ENCODE measurements at regions not wholly inside any gene's neighbourhood (a gene's known extent, or its start where the extent isn't known, plus 50 kb on each side); places are given as distances from the start of the nearest gene placed in this dataset.

GRCh38 chr11:109728056-109728455 lies 306.1 kb downstream of the C11orf87 start:
- H3K4me3 Mint-ChIP-seq, result no peak overlapping the region
- peaks cover 1% of the 10 kb centered on the region for H3K9me3 Mint-ChIP-seq
- H3K27ac Mint-ChIP-seq, result no peak overlapping the region
- H3K4me1 Mint-ChIP-seq, result no peaks in the 10 kb centered on the region
- DNase-seq (ENCODE audit: low spot score in 2 of 2), result no peak
- no peak for ATAC-seq (ENCODE audit: low read depth)
- H3K36me3 Mint-ChIP-seq, result no peaks in the 10 kb centered on the region
- H3K27me3 Mint-ChIP-seq, result no peaks in the 10 kb centered on the region

GRCh38 chr11:109729761-109730160 lies 307.8 kb downstream of the C11orf87 start:
- H3K27ac Mint-ChIP-seq, result no peak overlapping the region
- DNase-seq (ENCODE audit: low spot score in 2 of 2) (no peak), ATAC-seq (ENCODE audit: low read depth) (no peak)
- H3K4me1 Mint-ChIP-seq, result no peaks in the 10 kb centered on the region
- H3K9me3 Mint-ChIP-seq, result no peaks in the 10 kb centered on the region
- no peaks in the 10 kb centered on the region for H3K36me3 Mint-ChIP-seq
- H3K27me3 Mint-ChIP-seq, result no peaks in the 10 kb centered on the region
- H3K4me3 Mint-ChIP-seq, result no peak overlapping the region

GRCh38 chr11:109730669-109731068 lies 308.7 kb downstream of the C11orf87 start:
- no peaks in the 10 kb centered on the region for H3K4me1 Mint-ChIP-seq
- H3K9me3 Mint-ChIP-seq, result no peaks in the 10 kb centered on the region
- no peak overlapping the region for H3K27ac Mint-ChIP-seq
- no peaks in the 10 kb centered on the region for H3K36me3 Mint-ChIP-seq
- ATAC-seq (ENCODE audit: low read depth), result no peak
- DNase-seq (ENCODE audit: low spot score in 2 of 2), result no peak
- H3K27me3 Mint-ChIP-seq, result no peaks in the 10 kb centered on the region
- no peak overlapping the region for H3K4me3 Mint-ChIP-seq

- Mint-ChIP-seq H3K27me3 (no peaks in the 10 kb centered on the region), H3K4me1 (no peaks in the 10 kb centered on the region), H3K4me3 (no peak overlapping the region), H3K27ac (no peak overlapping the region), H3K9me3 (no peaks in the 10 kb centered on the region), H3K36me3 (no peaks in the 10 kb centered on the region)
- ATAC-seq (ENCODE audit: low read depth) (no peak), DNase-seq (ENCODE audit: low spot score in 2 of 2) (no peak)
Measured at GRCh38 chr11:109731451-109731850, 309.5 kb downstream of the C11orf87 start.

DNA sequence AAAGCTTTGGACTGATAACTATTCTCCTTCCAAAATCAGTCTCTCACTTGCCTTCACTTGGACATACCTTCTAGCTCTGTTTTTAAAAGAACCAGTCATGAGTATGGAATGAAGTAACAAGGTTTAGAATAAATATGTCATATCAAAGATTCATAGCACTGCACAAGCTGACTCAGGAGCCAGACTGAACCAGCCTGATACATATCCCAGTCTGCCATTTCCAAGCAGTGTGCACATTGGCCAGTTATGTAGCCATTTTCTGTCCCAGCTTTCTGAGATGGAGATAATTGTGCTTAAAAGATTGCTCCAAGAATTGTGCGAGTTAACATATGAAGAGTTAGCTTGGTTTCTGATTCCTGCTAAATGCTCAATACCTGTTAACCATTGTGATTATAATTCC lies 311.3 kb downstream of the C11orf87 start:
- Mint-ChIP-seq H3K4me3 (no peak overlapping the region), H3K27ac (no peak overlapping the region), H3K27me3 (peaks cover 3% of the 10 kb centered on the region), H3K9me3 (peaks cover 2% of the 10 kb centered on the region), H3K4me1 (no peaks in the 10 kb centered on the region), H3K36me3 (no peaks in the 10 kb centered on the region)
- ATAC-seq (ENCODE audit: low read depth), result no peak
- no peak for DNase-seq (ENCODE audit: low spot score in 2 of 2)

GRCh38 chr11:109734566-109734965 lies 312.6 kb downstream of the C11orf87 start:
- Mint-ChIP-seq H3K4me3 (no peak overlapping the region), H3K4me1 (no peaks in the 10 kb centered on the region), H3K9me3 (peaks cover 2% of the 10 kb centered on the region), H3K27ac (no peak overlapping the region), H3K27me3 (peaks cover 6% of the 10 kb centered on the region), H3K36me3 (no peaks in the 10 kb centered on the region)
- ATAC-seq (ENCODE audit: low read depth) (no peak), DNase-seq (ENCODE audit: low spot score in 2 of 2) (no peak)

DNA sequence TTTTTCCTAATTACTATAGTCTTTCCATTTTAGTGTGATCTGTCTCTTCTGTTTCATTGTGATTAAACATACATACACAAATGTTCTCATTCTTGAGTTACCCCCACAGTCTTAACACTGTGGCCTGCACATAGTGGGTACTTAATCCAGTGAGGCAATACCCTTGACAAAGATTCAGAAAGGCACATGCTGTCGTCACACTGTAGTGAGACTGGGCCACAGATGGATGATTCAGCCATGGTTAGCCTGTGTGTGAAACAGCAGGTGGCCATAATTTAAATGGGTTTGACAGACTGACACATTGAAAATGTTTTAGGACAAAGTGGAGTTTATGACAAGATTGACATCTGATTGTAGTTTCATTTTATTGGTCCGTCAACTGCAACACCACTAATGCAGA lies 313.1 kb downstream of the C11orf87 start:
- H3K27me3 Mint-ChIP-seq, result peaks cover 6% of the 10 kb centered on the region
- peaks cover 2% of the 10 kb centered on the region for H3K9me3 Mint-ChIP-seq
- ATAC-seq (ENCODE audit: low read depth), result no peak
- no peak overlapping the region for H3K27ac Mint-ChIP-seq
- DNase-seq (ENCODE audit: low spot score in 2 of 2), result no peak
- no peak overlapping the region for H3K4me3 Mint-ChIP-seq
- H3K4me1 Mint-ChIP-seq, result no peaks in the 10 kb centered on the region
- H3K36me3 Mint-ChIP-seq, result no peaks in the 10 kb centered on the region

- Mint-ChIP-seq H3K36me3 (no peaks in the 10 kb centered on the region), H3K9me3 (peaks cover 2% of the 10 kb centered on the region), H3K4me1 (no peaks in the 10 kb centered on the region), H3K27ac (no peak overlapping the region), H3K4me3 (no peak overlapping the region), H3K27me3 (peaks cover 6% of the 10 kb centered on the region)
- no peak for DNase-seq (ENCODE audit: low spot score in 2 of 2)
- no peak for ATAC-seq (ENCODE audit: low read depth)
Measured at GRCh38 chr11:109739379-109739778, 317.4 kb downstream of the C11orf87 start.

GRCh38 chr11:109745996-109746625 lies 324.1 kb downstream of the C11orf87 start:
- H3K27ac Mint-ChIP-seq, result no peak overlapping the region
- no peaks in the 10 kb centered on the region for H3K4me1 Mint-ChIP-seq
- H3K36me3 Mint-ChIP-seq, result no peaks in the 10 kb centered on the region

DNA sequence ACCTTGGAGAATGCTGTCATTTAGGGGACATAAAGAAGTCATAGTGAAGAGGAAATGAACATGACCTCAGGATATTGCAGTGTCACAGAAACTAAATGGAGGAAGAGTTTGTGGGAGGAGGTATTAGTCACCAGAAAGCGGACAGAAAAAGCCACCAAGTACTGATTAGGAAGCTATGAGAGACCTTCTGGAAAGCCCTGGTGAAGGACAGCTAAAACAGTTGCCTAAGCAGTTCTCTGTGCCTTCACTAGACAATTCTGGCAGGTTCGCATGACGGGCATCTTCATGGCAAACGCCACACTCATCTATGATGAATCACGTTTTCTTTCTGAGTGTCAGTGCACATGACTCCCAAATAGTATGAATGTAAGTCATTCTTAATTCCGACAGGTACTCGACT lies 325.8 kb downstream of the C11orf87 start:
- Mint-ChIP-seq H3K4me3 (no peak overlapping the region), H3K4me1 (no peaks in the 10 kb centered on the region), H3K27me3 (peaks cover 2% of the 10 kb centered on the region), H3K9me3 (no peaks in the 10 kb centered on the region), H3K27ac (no peak overlapping the region), H3K36me3 (no peaks in the 10 kb centered on the region)
- DNase-seq (ENCODE audit: low spot score in 2 of 2) (no peak), ATAC-seq (ENCODE audit: low read depth) (no peak)

More at GRCh38 chr11:109745996-109746625, 324.1 kb downstream of the C11orf87 start:
- DNase-seq (ENCODE audit: low spot score in 2 of 2) (no peak), ATAC-seq (ENCODE audit: low read depth) (no peak)
- no peak overlapping the region for H3K4me3 Mint-ChIP-seq
- no peaks in the 10 kb centered on the region for H3K9me3 Mint-ChIP-seq
- H3K27me3 Mint-ChIP-seq, result peaks cover 2% of the 10 kb centered on the region

DNA sequence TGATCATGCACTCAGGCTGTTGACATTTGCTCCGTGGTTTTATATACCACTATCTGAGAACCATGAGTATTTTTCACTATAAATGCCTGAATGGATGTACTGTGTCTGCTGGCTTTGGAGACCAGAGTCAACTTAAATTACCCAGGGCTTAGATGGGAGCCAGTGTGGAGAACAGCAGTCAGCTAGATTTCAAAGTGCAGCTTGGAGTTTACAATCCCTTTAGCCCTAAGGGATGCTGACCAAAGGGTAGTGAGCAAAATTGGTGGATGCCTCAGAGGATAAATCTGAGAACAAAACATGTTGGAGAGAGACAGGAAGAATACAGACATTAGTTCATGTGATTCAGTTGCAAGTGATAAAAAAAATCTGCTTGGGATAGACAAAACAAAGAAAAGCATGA lies 327.5 kb downstream of the C11orf87 start:
- H3K4me3 Mint-ChIP-seq, result no peak overlapping the region
- no peak overlapping the region for H3K27ac Mint-ChIP-seq
- peaks cover 2% of the 10 kb centered on the region for H3K27me3 Mint-ChIP-seq
- no peaks in the 10 kb centered on the region for H3K4me1 Mint-ChIP-seq
- no peaks in the 10 kb centered on the region for H3K36me3 Mint-ChIP-seq
- DNase-seq (ENCODE audit: low spot score in 2 of 2) (no peak), ATAC-seq (ENCODE audit: low read depth) (no peak)
- H3K9me3 Mint-ChIP-seq, result no peaks in the 10 kb centered on the region

- Mint-ChIP-seq H3K4me1 (no peaks in the 10 kb centered on the region), H3K9me3 (no peaks in the 10 kb centered on the region), H3K27ac (no peak overlapping the region), H3K27me3 (peaks cover 3% of the 10 kb centered on the region), H3K36me3 (no peaks in the 10 kb centered on the region), H3K4me3 (no peak overlapping the region)
- ATAC-seq (ENCODE audit: low read depth), result no peak
- DNase-seq (ENCODE audit: low spot score in 2 of 2), result no peak
Measured at GRCh38 chr11:109750964-109751363, 329.0 kb downstream of the C11orf87 start.

- no peaks in the 10 kb centered on the region for H3K36me3 Mint-ChIP-seq
- H3K9me3 Mint-ChIP-seq, result no peaks in the 10 kb centered on the region
- H3K4me3 Mint-ChIP-seq, result no peak overlapping the region
- H3K4me1 Mint-ChIP-seq, result no peaks in the 10 kb centered on the region
- DNase-seq (ENCODE audit: low spot score in 2 of 2) (no peak), ATAC-seq (ENCODE audit: low read depth) (no peak)
- H3K27ac Mint-ChIP-seq, result no peak overlapping the region
- H3K27me3 Mint-ChIP-seq, result peaks cover 5% of the 10 kb centered on the region
Measured at GRCh38 chr11:109752212-109752825, 330.3 kb downstream of the C11orf87 start.

DNA sequence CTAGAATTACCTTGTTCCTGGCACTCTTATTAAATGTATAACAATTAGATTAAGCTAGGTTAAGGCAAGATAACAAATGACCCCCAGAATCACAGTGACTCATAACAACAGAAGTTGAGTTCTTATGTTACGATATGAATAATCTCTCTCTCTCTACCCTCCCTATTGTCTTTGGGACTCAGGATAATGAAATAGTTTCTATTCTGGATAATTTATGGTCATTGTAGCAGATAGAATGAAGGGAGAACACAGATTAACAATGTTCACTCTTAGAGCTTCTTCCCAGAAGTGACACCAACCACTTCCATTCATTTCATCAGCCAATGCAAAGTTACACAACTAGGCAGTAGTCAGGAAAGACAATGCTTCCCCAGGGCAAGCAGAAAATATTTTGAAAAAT lies 334.5 kb downstream of the C11orf87 start:
- Mint-ChIP-seq H3K4me3 (no peak overlapping the region), H3K36me3 (no peaks in the 10 kb centered on the region), H3K27me3 (peaks cover 3% of the 10 kb centered on the region), H3K4me1 (no peaks in the 10 kb centered on the region), H3K27ac (no peak overlapping the region), H3K9me3 (no peaks in the 10 kb centered on the region)
- ATAC-seq (ENCODE audit: low read depth), result no peak
- DNase-seq (ENCODE audit: low spot score in 2 of 2), result no peak

DNA sequence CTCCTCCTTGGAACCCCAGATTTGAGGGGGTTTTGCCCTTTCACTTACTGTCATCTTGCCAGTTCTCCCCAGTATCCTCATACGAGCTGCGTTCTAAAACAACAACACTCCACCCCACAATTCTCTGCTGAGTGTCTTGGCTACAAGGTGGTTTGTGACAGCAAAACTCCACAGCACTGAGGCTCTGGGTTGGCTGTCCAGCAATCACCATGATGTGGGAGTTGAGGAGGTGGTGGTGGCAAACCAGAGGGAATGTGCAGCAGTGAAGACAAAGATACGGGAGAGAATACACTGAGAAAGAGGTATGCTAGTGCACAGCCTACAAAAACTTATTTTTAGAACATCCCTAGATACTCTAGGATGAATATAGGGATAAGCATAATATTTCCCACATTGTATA lies 335.0 kb downstream of the C11orf87 start:
- no peak for ATAC-seq (ENCODE audit: low read depth)

More for the DNA sequence above, 335.0 kb downstream of the C11orf87 start:
- H3K4me1 Mint-ChIP-seq, result no peaks in the 10 kb centered on the region
- H3K36me3 Mint-ChIP-seq, result no peaks in the 10 kb centered on the region
- H3K9me3 Mint-ChIP-seq, result no peaks in the 10 kb centered on the region
- no peak overlapping the region for H3K27ac Mint-ChIP-seq
- DNase-seq (ENCODE audit: low spot score in 2 of 2), result no peak
- peaks cover 3% of the 10 kb centered on the region for H3K27me3 Mint-ChIP-seq
- no peak overlapping the region for H3K4me3 Mint-ChIP-seq

Data from memory B cell (primary cell).